K562 (cell line): ENCODE measurements at regions not wholly inside any gene's neighbourhood (a gene's known extent, or its start where the extent isn't known, plus 50 kb on each side); places are given as distances from the start of the nearest gene placed in this dataset.
A peak's percentile ranks its signal among the peaks of the same experiment; 100 is the strongest.

Experiments
- ATAC-seq: fragments of 200-7000 bp; cut with Tn5 transposase; 3 replicates; pipeline ENCODE4 v1.9.1; 2020; ENCODE audit warnings: moderate library complexity
- BruUV-seq: library from RNA; stranded (reverse); fragments of 400-500 nt; replicated peaks from 2 replicates; lab custom pipeline; 2021; lab: Mats Ljungman, UMichigan
- CTCF ChIA-PET: fragments of 300-600 bp; formaldehyde crosslinking; extraction: SDS; loops from one replicate; lab custom pipeline; 2021; ENCODE audit warnings: low intra/inter-chr PET ratio; lab: Yijun Ruan, JAX
- POLR2A ChIA-PET: fragments of 300-600, 350-650 bp; sonication (Branson Sonifier 250); formaldehyde crosslinking; extraction: SDS; loops from one replicate; lab custom pipeline; 2021; ENCODE audit warnings: antibody characterized with exemption, inconsistent platforms; lab: Yijun Ruan, JAX
- DNase-seq, 4 experiments: peaks; one replicate each; pipeline versions ENCODE4 v3.0.0 to v3.0.0-alpha.2; 2011 to 2018; ENCODE audit warnings: low spot score in 3 of 4, mixed read lengths in 3 of 4; ENCODE audit errors: extremely low read depth in 1 of 4
- FAIRE-seq: peaks from 2 replicates; lab custom pipeline; 2011; peaks lifted over from hg19 to GRCh38; lab: Jason Lieb, UNC
- H2AFZ ChIP-seq: 2 replicates; pipeline ENCODE4 v1.6.0; 2011; ENCODE audit warnings: low read depth, low read length, control low read depth, inconsistent platforms
- H3K27ac ChIP-seq: fragments of 200-600 bp; 3 replicates; pipeline ENCODE4 v1.8.0; 2011; ENCODE audit warnings: low read depth, mild to moderate bottlenecking, control low read depth, inconsistent platforms, low read length, moderate library complexity, mixed read lengths; ENCODE audit errors: extremely low read depth
- H3K27me3 ChIP-seq, 2 experiments: fragments of 300-600 bp in 1 of 2; 2 replicates in 1 of 2; 3 replicates in 1 of 2; pipeline versions ENCODE4 v1.6.0 to v1.8.0; 2011; ENCODE audit warnings: inconsistent platforms in 2 of 2, low read length in 2 of 2, mild to moderate bottlenecking in 1 of 2, mixed read lengths in 1 of 2, moderate library complexity in 1 of 2; ENCODE audit not compliant: control insufficient read depth in 2 of 2, insufficient read depth in 2 of 2
- H3K36me3 ChIP-seq: fragments of 300-600 bp; 3 replicates; pipeline ENCODE4 v1.8.0; 2011; ENCODE audit warnings: mild to moderate bottlenecking, low read length, inconsistent platforms; ENCODE audit not compliant: control insufficient read depth, insufficient read depth
- H3K4me1 ChIP-seq, 2 experiments: fragments of 200-600 bp in 1 of 2; replicated peaks in 1 of 2; 2 replicates in 1 of 2; 3 replicates in 1 of 2; pipeline versions ENCODE4 v1.5.1 to v1.8.0; 2011; ENCODE audit warnings: inconsistent platforms in 2 of 2, low read length in 2 of 2, mild to moderate bottlenecking in 1 of 2, mixed read lengths in 1 of 2, moderate library complexity in 1 of 2; ENCODE audit not compliant: control insufficient read depth in 2 of 2, insufficient read depth in 2 of 2
- H3K4me2 ChIP-seq: 2 replicates; pipeline ENCODE4 v1.6.1; 2011; ENCODE audit warnings: low read length, control low read depth, inconsistent platforms, mixed read lengths; ENCODE audit not compliant: insufficient read depth
- H3K4me3 ChIP-seq: fragments of 200-600 bp; sonication (generic), shearing (Covaris generic); 2 replicates; pipeline ENCODE4 v1.5.1; 2016; ENCODE audit warnings: control low read depth, inconsistent platforms
- H3K79me2 ChIP-seq: fragments of 200-600 bp; 3 replicates; pipeline ENCODE4 v1.8.0; 2011; ENCODE audit warnings: low read length, inconsistent platforms; ENCODE audit not compliant: control insufficient read depth, insufficient read depth
- H3K9ac ChIP-seq, 2 experiments: 2 replicates each; pipeline versions ENCODE4 v1.6.0 to v1.6.1; 2011; ENCODE audit warnings: low read depth in 2 of 2, low read length in 2 of 2, control low read depth in 1 of 2, inconsistent platforms in 1 of 2, mild to moderate bottlenecking in 1 of 2, mixed read lengths in 1 of 2; ENCODE audit not compliant: insufficient read depth in 1 of 2
- H3K9me1 ChIP-seq: one replicate; pipeline ENCODE4 v1.6.0; 2011; ENCODE audit warnings: inconsistent platforms, mild to moderate bottlenecking, low read length, moderate library complexity; ENCODE audit not compliant: control insufficient read depth, insufficient read depth
- H3K9me3 ChIP-seq: replicated peaks from 2 replicates; pipeline ENCODE4 v1.5.1; 2011; ENCODE audit warnings: low read depth, low read length, inconsistent platforms; ENCODE audit not compliant: control insufficient read depth, insufficient read depth
- H4K20me1 ChIP-seq: replicated peaks from 2 replicates; pipeline ENCODE4 v1.6.1; 2011; ENCODE audit warnings: low read length, inconsistent platforms, mixed read lengths; ENCODE audit not compliant: control insufficient read depth, insufficient read depth
- CHCHD3 ChIP-seq: fragments of 250-450 bp; sonication (Bioruptor Pico); IDR thresholded peaks from 2 replicates; pipeline ENCODE4 v2.1.2; 2022; ENCODE audit warnings: mild to moderate bottlenecking
- ELF1 ChIP-seq: fragments of 200-800 bp; sonication (Bioruptor generic); IDR thresholded peaks from 2 replicates; pipeline ENCODE4 v1.6.1; 2016; ENCODE audit warnings: missing genetic modification characterization, missing compliant biosample characterization
- EP300 ChIP-seq: IDR thresholded peaks from 2 replicates; pipeline ENCODE4 v1.6.1; 2012; ENCODE audit warnings: low read length, improper control_type of control experiment
- HINFP ChIP-seq: fragments of 450-650 bp; conservative IDR thresholded peaks from 2 replicates; pipeline ENCODE4 v1.6.1; 2016; ENCODE audit warnings: missing genetic modification characterization, low read depth, mild to moderate bottlenecking, control low read depth, missing compliant biosample characterization
- KDM4B ChIP-seq, 2 experiments: fragments of 450-650 bp in 1 of 2; sonication (generic) in 1 of 2; IDR thresholded peaks; 2 replicates each; pipeline ENCODE4 v1.6.1; 2016 to 2017; ENCODE audit warnings: borderline replicate concordance in 2 of 2, antibody characterized with exemption in 1 of 2, low read depth in 1 of 2, mild to moderate bottlenecking in 1 of 2
- KHSRP ChIP-seq: fragments of 450-650 bp; IDR thresholded peaks from 2 replicates; pipeline ENCODE4 v1.6.1; 2017
- NCOA6 ChIP-seq: fragments of 450-650 bp; IDR thresholded peaks from 2 replicates; pipeline ENCODE4 v1.6.1; 2017; ENCODE audit warnings: mild to moderate bottlenecking
- RBM22 ChIP-seq: fragments of 200-400 bp; formaldehyde crosslinking; IDR thresholded peaks from 2 replicates; pipeline ENCODE4 v1.6.1; 2018; ENCODE audit warnings: low read length, low read depth; ENCODE audit not compliant: poor library complexity, severe bottlenecking
- STAT5A ChIP-seq: IDR thresholded peaks from 2 replicates; pipeline ENCODE4 v1.6.1; 2012; ENCODE audit warnings: low read length, inconsistent platforms, borderline replicate concordance
- U2AF1 ChIP-seq: fragments of 200-400 bp; formaldehyde crosslinking; optimal IDR thresholded peaks from 2 replicates; pipeline ENCODE3; 2017; ENCODE audit warnings: mild to moderate bottlenecking, low read depth, low read length, moderate library complexity
- VEZF1 ChIP-seq: fragments of 200-800 bp; sonication (Bioruptor generic); IDR thresholded peaks from 2 replicates; pipeline ENCODE4 v1.6.1; 2017; ENCODE audit warnings: missing genetic modification characterization, missing compliant biosample characterization
- ZKSCAN8 ChIP-seq: fragments of 200-800 bp; sonication (Bioruptor generic); IDR thresholded peaks from 2 replicates; pipeline ENCODE4 v1.6.1; 2016; ENCODE audit warnings: missing genetic modification characterization, missing compliant biosample characterization
- ZNF3 ChIP-seq: fragments of 250-450 bp; sonication (Bioruptor Pico); IDR thresholded peaks from 2 replicates; pipeline ENCODE4 v1.5.0; 2021; ENCODE audit warnings: mild to moderate bottlenecking, moderate library complexity
- ZNF507 ChIP-seq: conservative IDR thresholded peaks from 2 replicates; pipeline ENCODE4 v1.6.1; 2017; ENCODE audit warnings: missing genetic modification characterization, missing compliant biosample characterization
- ZNF511 ChIP-seq: sonication (generic); formaldehyde crosslinking; IDR thresholded peaks from 2 replicates; pipeline ENCODE4 v1.8.0; 2022; ENCODE audit warnings: mild to moderate bottlenecking, missing genetic modification reagents
- WGBS: fragments of 100-300 bp; shearing (Covaris generic); methylation state at CpG from one replicate; pipeline ENCODE4 v1.1.6; 2016; ENCODE audit warnings: low coverage, mixed read lengths; ENCODE audit not compliant: insufficient coverage; ENCODE audit errors: missing lambda C conversion rate; 5-methylcytosine and 5-hydroxymethylcytosine counted together
- in situ Hi-C: fragments of 300-500 bp; cut with MboI; formaldehyde crosslinking; loops from 4 replicates; pipeline ENCODE4 v1.15.0; 2018; ENCODE audit warnings: inconsistent platforms, mixed read lengths
- intact Hi-C: fragments of 100-400 bp; cut with micrococcal nuclease; formaldehyde crosslinking; loops from 2 replicates; pipeline ENCODE4 v1.14.2; 2022
- TF ChIP-seq, protein P1 (sequence below), 2 experiments: fragments of 250-450 bp in 1 of 2; fragments of 450-650 bp in 1 of 2; sonication (Bioruptor Pico) in 1 of 2; IDR thresholded peaks; 2 replicates each; pipeline versions ENCODE4 v1.6.1 to v1.8.0; 2016 to 2021; ENCODE audit warnings: mild to moderate bottlenecking in 2 of 2, moderate library complexity in 2 of 2, missing compliant biosample characterization in 1 of 2, missing genetic modification characterization in 1 of 2

DNA sequence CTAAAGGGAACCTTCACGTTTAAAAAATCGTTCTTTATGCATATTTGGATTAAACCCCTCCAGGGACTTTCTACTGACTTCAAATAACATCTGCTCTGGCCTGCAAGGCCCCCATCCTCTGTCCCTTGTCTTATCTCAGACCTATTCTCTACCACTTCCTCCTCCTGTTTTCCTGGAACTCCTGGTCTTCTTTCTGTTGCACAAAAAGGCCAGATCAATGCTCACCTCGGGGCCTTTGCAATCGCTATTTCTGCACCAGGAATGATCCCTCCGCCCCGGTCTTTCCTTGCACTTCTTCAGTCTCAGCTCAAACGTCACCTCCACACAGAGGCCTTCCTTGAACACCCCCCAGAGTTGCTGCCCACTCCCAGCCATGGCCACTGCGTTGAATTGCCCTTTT is 57.6 kb upstream of the BEGAIN start (continued):
- TF ChIP-seq VEZF1 (CRISPR knock-in tag): peak; percentile 23; the same call in 1 of the 2 replicates
- TF ChIP-seq EP300: peak; percentile 46
- 0 out of 2 replicates have a peak, but pooled peaks have one; percentile 6 for TF ChIP-seq ZNF3 (CRISPR knock-in tag)
- TF ChIP-seq, protein P1, sequence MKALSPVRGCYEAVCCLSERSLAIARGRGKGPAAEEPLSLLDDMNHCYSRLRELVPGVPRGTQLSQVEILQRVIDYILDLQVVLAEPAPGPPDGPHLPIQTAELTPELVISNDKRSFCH (CRISPR knock-in tag; IDR thresholded peaks at IDR 0.05): no peak
- TF ChIP-seq, protein P1 (tag; IDR thresholded peaks at IDR 0.05): peak; percentile 12; the same call in 1 of the 2 replicates

GRCh38 chr14:100645196-100645981 is 58.2 kb upstream of the BEGAIN start:
- Histone ChIP-seq H3K27ac (peak overlapping the region; percentile 51; the same call in 2 of the 3 replicates), H3K36me3 (no peaks in the 10 kb centered on the region), H3K9ac (peak overlapping the region in 1 of 2 experiments; percentile 38; a peak in 2 of 4 replicates), H3K4me1 (peaks cover 21 to 22% of the 10 kb centered on the region in 2 experiments), H2AFZ (peak overlapping the region; percentile 77), H3K9me1 (peaks cover 2% of the 10 kb centered on the region), H3K27me3 (no peaks in the 10 kb centered on the region), H3K9me3 (no peaks in the 10 kb centered on the region), H3K79me2 (no peaks in the 10 kb centered on the region), H3K4me2 (peak overlapping the region; percentile 36), H4K20me1 (no peaks in the 10 kb centered on the region), H3K4me3 (no peak overlapping the region)
- POLR2A ChIA-PET: interaction anchor here (1.0 to 1.5 kb wide), 2 partner anchors 17 to 38 kb away, joined by 3 read pairs; no protein-coding TSS in a partner anchor
- FAIRE-seq (peak; percentile 78), ATAC-seq (peak; percentile 93), DNase-seq (peak; percentile 77 to 85 (median 82))
- BruUV-seq: no TSS peak
- WGBS: 18% methylated on average over 11 of the region's 12 CpGs
- in situ Hi-C loops: loop anchor here (5.0 kb wide), 2 partner anchors 113 to 258 kb away; no protein-coding TSS in a partner anchor
- CTCF ChIA-PET: interaction anchor here (1.1 kb wide), 1 partner anchor 262 kb away, joined by 4 read pairs; no protein-coding TSS in a partner anchor
- intact Hi-C loops: loop anchor here (1.0 to 5.0 kb wide), 5 partner anchors 98 to 260 kb away; no protein-coding TSS in a partner anchor
- TF ChIP-seq ZNF511 (CRISPR knock-in tag) (no peak), KDM4B (IDR thresholded peaks at IDR 0.05; ENCODE audit: borderline replicate concordance in 2 of 2, low read depth in 1 of 2) (no peak), NCOA6 (no peak), ZNF507 (tag) (no peak), U2AF1 (no peak), ZKSCAN8 (no peak), KHSRP (no peak), CHCHD3 (no peak), HINFP (tag) (no peak), RBM22 (no peak), ELF1 (tag) (no peak), STAT5A (no peak)
